ENCODE measurements at regions not wholly inside any gene's neighbourhood (a gene's known extent, or its start where the extent isn't known, plus 50 kb on each side); places are given as distances from the start of the nearest gene placed in this dataset.

DNA sequence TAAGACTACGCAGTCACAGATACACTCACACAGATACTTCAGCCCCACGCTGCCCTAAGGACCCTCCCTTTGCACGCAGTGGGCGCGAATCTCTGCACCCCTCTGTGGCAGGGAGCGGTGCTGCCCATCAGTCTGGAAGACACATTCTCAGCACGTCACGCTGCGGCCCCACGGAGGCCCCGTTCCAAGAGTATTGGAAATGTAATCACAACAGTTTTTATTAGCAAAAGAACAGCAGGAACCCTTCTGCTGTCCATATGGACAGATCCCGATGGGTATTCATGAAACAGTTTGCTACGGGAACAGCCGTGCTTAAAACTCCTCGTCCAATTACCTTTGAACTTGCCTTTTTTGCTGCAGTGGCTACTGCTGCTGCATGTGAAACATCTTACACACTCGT is 131.0 kb downstream of the RPS24 start:
- DNase-seq = no peak

DNA sequence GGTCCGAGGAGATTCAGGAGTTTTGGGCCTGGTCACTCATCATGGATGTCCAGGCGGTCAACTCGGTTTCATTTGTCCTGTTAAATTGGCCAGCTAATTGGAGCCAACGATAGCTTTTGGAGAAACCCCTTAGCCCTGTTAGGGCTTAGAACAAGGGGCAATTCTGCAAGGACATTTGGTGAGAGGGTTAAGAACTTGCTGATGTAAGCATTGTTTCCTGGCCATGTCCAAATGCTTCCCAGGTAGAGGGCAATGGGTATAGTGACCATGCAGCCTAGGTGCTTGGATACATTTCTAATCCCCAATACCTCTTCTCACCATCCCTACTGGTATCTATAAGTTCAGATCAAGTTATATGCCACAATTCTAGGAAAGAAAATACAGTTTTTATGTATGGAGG is 131.5 kb downstream of the RPS24 start:
- no peak for DNase-seq

DNA sequence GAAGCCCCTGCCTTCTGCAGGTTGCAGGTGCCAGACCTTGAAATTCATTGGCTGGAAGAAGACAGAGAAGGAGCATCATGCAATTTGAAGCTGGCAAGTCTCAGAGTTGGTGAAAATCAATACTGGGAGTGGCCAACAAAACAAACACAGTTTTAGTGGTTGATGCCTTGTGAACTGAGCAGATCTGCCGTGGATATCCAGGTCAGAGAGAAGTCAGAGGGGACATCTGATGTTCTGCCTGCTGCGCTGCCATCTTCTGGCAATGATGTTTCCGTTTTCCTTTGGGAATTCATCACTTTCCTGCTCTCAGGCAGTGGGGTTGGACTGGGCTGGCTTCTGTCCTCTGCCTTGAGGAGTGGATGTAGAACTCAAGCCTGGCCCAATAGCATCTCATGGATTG is 132.0 kb downstream of the RPS24 start:
- no peak for DNase-seq

DNA sequence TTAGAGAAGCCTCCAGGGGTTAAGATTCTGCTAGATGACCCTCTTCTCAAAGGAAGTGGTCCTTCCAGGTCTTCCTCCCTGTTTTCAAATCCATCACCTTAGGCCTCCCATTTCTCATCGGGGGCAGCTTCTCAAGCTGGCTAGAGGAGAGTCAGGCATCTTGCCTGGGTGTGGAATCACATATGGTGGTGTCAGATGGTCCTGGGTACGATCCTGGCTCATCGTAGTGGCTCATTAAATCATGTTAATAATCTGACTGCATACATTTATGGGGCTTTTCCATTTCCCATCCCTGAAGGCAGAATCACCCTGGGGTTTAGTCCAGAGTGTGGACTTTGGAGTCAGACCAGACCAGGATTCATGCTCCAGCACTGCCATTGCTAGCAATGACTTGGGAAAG is 132.6 kb downstream of the RPS24 start:
- DNase-seq = no peak

DNA sequence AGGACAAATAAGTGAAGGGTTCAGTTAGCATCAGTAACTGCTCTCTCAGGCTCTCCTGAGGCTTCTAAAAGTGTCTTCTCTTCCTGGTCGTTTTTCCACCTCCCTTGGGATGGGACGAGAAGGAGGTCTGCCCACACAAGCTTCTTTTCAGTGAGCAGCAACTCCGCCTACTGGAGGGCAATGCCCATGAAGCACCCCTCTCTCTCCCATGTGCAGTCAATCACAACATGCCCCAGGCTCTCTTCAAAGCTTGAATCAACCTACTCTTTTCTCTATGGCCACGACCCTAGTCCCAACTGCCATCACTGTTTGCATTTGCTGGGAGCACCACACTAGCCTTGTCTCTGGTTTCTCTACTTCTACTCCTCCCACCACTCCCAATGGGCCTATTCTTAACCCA is 135.6 kb downstream of the RPS24 start:
- no peak for DNase-seq

DNA sequence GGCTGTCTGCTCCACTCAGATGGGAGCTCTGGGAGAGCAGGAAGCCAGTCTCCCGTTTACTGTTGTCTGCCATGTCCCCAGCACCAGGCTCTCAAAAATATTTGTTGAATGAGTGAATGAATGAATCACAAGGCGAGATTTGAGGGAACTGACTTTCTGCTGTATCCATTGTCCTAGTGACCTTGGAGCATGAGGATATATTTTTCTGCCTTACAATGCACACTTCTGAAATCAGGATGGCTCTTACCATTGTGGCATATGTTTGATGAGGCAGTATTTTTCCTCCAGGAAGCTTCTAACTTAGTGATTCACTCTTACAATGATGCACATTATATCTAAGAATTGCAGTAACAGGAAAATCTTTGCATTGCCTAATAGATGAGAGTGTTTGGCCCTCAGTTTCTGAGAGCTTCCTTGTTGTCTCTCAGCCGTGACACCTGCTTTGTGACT is 136.4 kb downstream of the RPS24 start:
- no peak for DNase-seq

DNA sequence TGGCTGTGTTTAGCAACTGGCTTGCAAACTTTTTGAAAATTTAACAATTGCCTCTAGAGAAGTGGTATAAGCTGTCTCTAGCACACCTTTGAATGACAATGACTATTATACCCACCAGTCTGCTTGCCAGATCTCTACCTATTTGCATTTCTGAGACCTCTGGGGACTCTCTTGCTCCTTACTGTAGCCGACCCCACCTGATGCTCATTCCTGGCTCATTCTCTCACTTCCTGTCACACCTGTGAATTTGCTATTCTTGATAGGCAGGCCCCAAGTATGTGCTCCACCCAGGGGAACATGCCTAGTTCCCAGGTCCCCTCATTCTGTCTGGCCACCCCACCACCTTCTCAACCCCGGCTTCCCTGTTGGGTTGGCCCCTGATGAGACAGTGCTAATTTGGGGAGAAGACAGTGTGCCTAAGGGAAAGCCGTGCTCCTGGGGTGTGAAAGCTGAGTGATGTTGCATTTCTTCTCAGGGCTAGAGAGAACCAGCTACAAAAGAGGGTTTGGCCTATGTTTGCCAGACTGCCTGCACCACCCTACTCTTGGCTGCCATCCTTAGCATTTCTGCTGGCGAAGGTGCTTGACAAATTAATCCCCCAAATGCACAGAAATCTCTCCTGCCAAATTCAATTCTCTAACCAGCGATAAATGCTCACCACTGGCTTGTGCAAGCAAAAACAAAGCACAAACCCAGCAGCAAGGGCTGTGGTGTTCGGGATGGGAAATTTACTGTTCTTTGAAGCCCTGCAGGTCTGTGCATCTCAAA is 138.2 kb downstream of the RPS24 start:
- DNase-seq = no peak

DNA sequence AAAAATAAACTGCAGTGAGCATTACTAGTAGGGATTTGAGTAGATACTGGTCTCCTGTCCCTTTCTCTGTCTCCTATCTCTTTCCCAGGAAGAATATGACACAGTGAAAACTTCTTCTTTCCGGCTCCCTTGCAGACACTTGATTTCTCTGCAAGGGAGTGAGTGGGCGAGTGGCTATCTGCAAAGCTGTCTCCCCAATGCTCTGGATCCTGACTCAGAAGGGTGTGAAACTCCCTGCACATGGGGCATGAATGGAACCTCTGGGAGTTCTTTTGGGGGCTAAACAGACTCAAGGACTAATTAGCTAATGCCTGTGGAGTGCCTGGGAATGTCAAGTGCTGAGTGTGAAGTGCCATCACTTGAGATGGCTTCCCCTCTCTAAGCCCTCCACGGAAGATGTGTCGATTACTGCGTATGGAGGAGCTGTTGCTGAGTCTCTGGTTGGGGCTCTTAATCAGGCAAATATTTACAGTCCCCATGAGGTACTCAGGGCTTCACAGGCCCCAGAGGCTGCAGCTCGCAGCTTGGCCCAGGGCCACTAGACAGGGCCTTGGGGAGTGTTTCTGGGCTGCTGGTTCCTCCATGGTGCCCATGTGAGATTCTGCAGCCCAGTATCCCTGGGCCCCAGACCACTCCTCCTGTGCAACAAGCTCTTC is 139.8 kb downstream of the RPS24 start:
- no peak for DNase-seq

DNA sequence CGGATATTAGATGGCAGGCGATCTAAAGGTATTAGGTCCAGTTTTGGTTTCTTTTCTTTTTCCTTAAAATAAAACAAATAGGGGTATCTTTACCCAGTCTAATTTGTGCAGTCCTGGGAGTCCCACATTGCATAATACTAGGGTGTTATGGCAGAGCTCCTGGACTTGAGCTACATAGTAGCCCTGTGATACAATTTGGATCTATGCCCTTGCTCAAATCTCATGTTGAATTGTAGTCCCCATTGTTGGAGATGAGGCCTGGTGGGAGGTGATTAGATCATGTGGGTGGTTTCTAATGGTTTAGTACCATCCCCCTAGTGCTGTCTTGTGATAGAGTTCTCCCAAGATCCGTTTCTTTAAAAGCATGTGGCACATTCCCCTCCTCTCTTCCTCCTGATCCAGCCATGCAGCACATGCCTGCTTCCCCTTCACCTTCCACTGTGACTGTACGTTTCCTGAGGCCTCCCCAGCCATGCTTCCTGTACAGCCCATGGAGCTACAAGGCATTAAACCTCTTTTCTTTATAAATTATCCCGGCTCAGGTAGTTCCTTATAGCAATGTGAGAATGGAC is 141.9 kb downstream of the RPS24 start:
- DNase-seq = no peak

DNA sequence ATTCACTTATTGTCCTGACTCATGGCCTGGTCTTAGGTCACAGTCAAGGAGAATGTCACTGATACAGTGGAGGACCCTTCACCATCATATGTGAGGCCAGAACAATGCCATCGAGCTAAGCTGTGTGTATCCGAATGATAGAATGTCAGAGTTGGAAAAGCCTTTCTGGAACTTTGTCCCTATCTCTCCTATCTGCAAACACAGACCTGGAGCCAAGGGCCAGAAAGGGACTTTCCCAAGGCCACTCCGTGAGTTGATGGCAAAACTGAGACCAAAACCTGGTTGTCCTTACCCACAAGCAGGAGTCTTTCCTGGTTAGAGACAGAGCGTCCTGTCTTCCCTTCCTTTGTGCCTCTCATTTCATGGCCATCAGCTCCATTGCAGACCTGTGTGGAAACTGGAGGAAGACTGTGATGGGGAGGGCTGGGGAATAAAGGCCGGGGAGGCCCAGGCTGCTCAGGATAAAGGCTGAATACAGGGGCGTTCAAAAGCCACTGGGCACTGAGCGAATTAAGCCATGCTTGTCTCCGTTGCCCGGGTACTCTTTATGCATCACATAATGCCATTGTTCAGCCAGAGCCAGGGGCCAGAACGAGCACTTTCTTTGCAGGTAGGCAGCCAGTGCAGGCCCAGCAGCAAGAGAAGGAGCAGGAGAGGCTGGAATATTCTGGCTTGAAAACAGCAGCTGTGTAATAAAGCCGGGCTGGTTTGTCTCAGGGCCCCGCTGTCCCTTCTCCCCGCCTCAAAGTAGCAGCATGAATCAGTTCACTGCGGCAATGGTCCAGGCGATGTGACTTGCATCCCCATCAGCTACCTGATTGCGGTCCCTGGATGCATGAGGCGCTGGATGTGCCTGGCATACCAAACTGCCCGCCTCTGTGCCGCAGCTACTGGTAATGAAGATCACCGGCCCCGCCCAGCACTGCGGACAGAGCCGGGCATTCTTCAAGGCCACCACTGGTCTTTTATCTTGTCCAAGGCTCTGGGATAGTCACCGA is 143.0 kb downstream of the RPS24 start:
- DNase-seq = no peak

DNA sequence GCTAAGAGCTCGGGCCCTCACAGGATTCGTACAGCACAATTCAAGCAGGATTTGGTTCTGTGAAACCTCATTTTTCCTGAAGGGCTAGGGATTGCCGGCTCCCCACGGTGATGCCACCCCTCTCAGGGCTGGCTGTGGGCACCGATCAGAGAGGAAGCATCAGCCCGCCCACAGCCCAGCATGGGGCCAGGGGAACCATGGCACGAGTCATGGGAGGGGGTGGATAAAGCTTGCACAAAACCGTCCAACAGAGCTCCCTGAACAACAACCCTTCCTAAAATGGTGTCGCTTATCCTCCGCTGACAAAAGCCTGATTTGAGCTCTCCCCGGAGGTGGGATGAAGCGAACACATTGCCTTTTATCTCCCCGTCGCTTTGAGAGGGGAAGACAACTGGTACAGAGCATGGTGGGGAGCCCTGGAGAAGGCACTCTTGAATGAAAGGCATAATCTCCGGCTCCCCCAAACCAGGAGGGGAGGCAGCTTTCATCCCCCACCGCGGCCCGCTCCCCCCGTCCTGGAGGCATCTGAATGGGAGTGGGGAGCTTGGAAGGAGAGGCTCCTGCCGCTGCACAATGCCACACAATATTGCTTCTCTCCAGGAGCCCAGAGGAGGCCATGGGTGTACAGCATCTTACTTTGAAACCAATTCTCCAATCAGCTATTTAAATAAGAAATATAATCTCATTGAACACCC is 144.0 kb downstream of the RPS24 start:
- no peak for DNase-seq

DNA sequence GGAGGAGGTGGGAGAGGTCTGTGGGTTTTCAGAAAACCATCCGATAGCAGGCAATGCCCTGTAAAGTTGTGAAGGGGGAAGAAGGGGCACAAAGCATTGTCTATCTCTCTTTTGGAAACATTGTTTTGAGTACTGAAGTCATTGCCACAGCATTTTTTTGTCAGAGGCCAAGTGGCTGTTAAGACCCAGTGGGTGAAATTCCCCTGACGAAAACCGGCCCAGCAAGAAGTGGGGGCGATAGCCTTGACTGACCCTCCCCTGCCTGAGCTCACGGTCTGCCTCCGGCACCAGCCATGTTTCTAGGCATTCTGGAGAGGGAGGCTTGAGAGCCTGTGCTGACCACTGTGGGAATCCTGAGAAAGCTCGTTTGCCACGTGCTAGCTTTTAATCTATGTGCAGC is 144.7 kb downstream of the RPS24 start:
- DNase-seq = no peak

DNA sequence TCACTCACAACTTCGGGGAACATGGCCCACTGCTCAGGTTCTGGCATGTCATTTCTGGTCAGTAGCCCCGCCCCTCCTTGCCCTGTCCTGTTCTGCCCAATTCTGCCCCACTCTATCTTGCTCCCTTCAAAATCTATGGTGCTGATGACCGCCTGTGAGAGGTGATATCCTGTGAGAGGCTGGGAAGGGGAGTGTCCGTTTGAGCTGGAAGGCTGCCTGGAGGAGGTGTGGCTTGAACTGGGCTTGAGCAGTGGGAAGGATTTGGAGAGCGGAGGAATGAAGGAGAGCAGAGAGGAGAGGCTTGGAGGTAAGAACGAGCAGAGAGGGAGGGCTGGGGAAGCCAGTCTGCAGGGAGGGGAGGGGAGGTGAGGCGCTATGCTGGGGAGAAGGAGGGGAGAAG is 145.3 kb downstream of the RPS24 start:
- no peak for DNase-seq

DNA sequence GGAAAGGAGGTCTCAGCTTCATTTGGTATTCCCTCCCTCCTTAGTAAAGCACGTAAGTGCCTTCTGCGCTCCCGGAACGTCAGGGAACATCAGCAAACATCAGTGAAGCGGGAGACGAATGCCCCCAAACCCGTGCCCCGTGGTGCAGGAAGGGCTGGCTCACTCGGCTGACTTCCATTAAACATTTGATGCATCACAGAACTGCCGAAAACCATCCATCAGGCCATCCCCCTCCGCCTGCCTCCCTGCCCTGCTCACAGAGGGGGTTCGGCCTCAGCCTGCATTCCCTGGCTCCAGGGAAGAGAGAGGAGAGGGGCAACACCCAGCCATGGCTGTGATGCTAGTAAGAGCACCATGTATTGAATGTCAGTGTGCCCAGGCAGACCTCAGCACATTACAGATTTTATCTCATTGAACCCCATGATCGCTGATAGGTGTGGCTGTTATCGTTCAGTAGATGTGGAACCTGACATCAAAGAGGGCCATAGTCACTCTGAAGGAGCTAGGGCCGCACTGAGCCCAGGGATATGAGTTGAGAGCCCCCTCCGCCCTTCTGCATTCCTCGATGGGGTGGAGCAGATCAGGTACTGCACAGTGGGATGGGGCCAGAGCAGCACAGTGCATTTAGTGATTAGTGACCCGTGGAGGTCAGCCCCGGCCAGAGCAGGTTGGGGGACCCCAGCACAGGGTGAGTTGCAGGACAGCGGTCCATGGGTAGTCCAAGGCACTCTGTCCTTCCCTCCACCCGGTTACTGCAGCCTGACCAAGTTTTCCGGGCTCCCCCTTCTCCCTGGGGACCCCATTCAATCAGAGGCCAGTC is 146.4 kb downstream of the RPS24 start:
- no peak for DNase-seq

DNA sequence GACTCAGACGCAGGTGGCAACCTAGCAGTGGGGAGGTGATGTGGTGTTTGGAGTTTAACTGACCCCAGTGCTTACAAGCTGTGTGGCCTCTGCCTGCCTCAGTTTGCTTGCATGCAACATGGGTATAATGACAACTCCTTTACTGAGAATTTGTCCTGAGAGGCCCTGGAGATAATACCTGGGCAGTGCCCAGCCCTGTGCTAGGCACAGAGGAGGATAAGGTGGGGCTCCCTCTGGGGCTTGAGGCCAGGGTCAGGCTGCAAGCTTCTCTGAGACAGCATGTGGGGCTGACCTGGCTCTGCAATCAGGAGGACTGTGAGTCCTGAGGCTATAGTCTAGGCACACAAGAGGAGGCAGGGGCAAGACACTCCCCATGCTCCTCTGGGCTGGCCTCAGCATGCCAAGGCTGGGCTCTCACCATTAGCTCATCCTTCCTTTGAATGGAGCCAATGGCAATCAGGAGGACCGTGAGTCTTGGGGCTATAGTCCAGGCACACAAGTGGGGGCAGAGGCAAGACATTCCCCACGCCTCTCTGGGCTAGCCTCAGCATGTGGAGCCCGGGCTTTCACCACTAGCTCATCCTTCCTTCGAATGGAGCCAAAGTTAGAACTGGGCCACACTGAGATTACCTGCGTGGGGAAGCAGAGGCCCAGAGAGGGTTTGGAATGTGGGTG is 147.9 kb downstream of the RPS24 start:
- DNase-seq = no peak

DNA sequence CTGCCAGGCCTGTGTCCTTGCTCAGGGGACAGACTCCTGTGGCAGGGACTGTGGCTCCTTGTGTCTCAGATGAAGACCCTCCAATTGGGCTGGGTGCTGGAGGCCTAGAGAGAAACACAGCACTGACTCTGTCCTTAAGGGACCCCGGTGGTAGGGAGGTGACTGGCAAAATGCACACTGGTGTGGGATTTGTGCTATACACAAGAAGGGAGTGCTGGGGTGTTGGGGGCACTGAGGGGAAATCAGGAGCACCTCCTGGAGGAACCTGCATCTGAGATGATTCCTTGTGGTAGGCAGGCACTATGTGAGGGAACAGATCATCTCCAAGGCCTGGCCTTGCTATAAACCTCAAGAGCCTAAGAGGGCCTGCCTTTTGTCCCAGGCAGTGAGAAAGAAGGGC is 149.2 kb downstream of the RPS24 start:
- no peak for DNase-seq

DNA sequence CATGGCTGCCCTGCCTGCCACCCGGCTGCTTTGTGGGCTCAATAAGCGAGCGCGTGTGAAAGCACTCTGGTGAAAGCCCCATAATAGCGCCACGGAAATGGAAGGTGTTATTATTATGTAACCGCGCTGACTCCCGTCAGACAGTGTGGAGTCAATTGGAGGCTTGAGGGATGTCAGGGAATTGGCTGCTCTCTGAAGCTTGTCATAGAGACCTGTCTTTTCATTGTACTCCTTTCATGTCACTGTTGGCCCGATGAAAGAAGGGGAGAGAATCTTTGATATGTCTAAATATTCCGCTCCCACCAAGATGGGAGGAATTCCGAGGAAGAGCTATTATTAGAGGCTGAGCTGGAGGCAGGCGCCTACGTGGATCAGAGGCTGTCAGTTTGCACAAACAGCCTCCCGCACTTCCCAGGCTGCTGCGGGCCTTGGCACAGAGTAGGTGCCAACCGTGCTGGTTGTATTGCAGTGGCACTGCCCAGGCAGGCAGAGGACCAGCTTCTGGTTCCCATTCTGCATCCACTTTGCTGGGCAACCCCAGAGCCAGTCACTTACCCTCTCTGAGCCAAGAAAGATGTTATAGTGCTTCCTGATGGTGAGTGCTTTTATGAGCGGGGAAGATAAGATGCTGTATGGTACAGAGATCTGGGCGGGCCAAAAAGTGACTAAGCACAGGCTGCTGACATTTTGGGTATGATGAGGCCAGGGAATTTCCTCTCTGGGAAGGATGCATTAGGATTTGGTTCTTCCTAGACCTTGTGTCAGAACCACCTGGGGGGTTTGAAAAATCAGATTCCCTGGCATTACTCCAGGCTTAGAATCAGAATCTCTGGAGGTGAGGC is 151.4 kb downstream of the RPS24 start:
- no peak for DNase-seq

DNA sequence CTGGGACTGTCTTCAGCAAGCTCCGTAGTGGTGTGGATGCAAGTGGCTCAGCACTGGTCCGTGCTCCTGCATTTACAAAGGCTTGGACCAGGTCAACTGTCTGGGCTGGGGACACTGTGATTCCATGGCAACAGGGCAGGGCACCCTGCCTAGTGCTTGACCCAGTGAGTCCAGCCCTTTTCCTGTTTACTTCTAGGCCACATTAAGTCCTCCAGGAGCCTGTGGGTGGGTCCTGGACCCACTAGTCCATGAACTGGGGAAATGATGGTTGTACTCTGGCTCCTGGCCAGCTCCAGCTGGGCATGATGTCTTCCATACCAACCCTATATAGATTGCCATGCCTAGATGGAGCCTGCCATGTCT is 152.0 kb downstream of the RPS24 start:
- no peak for DNase-seq

DNA sequence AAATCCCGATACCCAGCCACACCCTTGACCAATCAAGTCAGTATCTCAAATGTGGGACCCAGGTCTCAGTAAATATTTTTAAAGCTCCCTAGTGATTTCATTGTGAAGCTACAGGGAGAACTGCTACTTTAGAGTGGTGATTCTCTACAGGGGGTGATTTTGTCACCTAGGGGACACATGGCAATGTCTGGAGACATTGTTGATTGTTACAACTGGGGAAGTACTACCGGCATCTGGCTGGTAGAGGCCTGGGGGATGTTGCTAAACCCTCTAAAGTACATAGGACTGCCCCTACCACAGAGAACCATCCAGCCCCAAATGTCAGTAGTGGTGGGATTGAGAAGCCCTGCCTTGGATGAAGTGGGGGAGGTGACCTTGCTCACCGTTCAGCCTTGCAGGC is 152.9 kb downstream of the RPS24 start:
- no peak for DNase-seq

DNA sequence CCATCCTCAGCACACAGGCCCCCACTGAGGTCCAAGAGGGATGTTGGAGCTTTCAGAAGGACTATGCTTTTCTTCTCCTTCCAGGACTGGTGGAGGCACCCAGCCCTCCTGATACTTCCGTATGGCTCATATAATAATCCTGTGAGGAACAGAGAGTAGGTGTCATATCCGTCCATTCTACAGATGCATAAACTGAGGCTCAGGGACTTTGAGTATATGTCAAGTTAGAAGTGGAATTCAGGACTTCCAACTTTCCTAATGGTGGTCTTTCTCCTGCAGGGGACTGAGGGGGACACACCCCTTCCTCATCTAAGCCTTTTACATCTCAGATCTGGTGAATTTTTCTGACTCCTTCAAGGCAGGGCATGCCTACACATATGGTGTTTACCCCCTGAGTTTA is 153.7 kb downstream of the RPS24 start:
- no peak for DNase-seq
